ENCODE measurements at regions not wholly inside any gene's neighbourhood (a gene's known extent, or its start where the extent isn't known, plus 50 kb on each side); places are given as distances from the start of the nearest gene placed in this dataset.
"Not testable (repeated sequence)": the region's sequence is repeated elsewhere in the genome, so short reads cannot be mapped to it uniquely, and the experiment has no call there.

GRCh38 chr3:194189243-194189791 lies 53.4 kb downstream of the HES1 start:
- no peak for DNase-seq (ENCODE audit: low read depth in 3 of 3)

- not testable (repeated sequence) for DNase-seq (ENCODE audit: low read depth in 3 of 3)
These were observed 55.9 kb downstream of the HES1 start for GRCh38 chr3:194191850-194192249.

DNA sequence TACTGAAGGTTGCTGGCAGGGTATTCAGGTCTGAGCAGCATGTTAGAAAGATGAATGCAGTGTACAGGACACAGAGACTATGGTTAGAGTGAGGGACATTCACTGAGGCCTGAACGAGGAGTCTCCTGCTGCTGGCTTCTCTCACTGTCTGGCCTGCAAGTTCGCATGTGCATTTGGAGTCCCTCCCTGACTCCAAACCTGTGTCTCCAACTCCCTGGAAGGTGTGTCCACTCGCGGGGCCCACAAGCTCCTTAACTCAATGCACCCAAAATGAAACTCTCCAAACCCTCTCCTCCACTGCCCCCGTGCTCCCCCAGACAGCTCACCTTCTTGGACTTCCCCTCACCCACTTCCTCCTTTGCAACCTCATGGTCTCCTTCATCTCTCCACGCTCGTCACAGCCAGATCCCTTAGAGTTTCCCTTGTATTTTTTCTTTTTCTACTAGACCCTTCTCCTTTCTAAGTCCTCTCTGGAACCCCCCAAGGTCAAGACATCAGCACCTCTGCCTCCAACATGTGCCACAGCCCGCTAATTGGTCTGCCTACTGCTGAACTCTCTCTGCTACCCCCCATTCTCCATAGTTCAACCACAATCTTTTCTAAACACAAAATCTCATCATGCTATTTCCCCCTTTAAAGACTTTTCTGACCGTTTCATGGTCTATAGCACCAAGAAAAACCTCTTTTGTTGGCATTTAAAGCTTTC lies 58.3 kb downstream of the HES1 start:
- no peak for DNase-seq (ENCODE audit: low read depth in 3 of 3)

DNA sequence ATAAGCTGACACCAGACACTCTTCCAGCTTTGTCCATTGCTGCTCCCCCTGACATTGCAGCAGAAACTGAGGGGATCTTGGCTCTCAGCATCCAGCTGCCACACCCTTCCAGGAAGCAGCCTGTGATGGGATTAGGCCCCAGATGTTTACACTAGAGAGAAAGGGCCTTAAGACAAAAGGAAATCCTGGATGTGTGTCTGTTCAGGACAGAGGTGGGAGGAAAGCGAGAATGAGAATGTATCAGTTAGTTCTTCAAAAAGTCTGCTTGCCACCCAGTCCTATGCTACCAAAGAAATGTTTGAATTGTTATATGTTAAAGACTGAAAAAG lies 58.8 kb downstream of the HES1 start:
- no peak for DNase-seq (ENCODE audit: low read depth in 3 of 3)

DNA sequence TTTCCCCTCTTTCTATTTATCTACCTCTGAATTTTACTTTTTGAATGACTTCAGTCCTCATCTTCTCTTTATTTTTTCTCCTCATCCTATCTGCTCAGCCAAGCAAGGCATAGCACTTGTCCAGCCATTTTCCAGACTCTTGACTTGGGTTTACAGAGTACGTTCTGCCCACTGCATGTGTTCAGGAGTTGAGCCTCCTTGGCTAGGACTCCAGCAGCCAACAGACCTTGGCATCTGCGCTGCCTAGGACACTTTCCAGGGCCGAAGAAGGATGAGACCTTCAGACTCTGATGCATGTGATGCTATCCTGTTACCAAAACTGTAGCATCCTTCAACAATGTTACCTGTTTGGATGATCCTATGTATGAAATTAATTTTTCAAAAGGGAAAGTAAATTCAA lies 59.7 kb downstream of the HES1 start:
- no peak for DNase-seq (ENCODE audit: low read depth in 3 of 3)

- no peak for DNase-seq (ENCODE audit: low read depth in 3 of 3)
These were observed 60.9 kb downstream of the HES1 start for GRCh38 chr3:194196876-194197275.

- DNase-seq (ENCODE audit: low read depth in 3 of 3), result no peak
These were observed 61.5 kb downstream of the HES1 start for GRCh38 chr3:194197396-194197960.

DNA sequence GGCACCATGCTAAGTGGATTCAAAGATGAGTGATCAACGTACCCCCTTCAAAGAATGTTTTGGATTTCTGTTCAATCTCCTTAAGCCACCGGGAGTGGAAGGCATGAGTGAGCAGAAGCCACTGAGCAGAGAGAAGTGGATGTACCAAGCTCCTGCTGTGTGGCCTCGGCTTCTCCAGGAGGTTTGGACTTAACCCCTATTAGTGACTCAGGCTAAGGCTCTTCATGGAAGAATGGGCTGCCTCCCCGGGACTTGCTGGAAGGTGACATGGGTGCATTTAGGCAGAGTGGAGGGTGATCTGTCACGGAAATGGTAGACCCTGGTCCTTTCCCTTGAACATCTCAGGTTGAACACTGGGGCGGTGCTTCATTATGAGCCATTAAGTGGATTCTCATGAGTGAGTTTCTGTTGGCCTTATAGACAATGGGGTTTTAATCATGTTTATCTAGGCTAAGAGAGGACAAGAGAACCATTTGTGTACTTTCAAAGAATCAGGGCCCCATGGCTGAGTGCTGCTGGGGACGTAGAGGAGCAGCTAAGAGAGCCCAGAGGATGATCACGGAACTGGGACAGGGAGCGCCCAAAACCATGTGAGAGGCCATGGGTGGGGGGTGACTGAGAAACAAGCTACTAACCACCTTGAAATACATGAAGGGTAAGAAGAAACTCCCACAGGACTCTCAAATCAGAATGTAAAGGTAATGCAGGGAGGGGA lies 62.2 kb downstream of the HES1 start:
- no peak for DNase-seq (ENCODE audit: low read depth in 3 of 3)

DNA sequence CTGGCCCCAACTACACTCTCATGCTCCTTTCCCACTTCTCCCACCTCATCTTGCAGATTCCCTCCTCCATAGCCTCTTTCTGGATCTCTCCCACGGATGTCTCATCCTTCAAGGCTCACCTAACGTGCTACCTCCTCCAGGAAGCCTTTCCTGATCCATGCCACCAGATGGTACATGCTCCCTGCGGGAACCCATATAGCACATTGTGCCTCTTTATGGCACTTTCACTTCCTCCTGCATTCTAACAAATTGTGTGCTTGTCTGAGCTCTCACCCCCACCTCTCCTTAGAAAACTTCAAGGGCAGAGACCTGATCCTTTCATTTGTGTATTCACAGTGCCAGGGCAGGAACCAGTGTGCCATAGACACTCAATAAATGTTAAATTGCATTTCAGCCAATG lies 63.0 kb downstream of the HES1 start:
- DNase-seq (ENCODE audit: low read depth in 3 of 3), result no peak

GRCh38 chr3:194200422-194201081 lies 64.6 kb downstream of the HES1 start:
- DNase-seq (ENCODE audit: low read depth in 3 of 3), result no peak

GRCh38 chr3:194201953-194202666 lies 66.2 kb downstream of the HES1 start:
- DNase-seq (ENCODE audit: low read depth in 3 of 3), result no peak

DNA sequence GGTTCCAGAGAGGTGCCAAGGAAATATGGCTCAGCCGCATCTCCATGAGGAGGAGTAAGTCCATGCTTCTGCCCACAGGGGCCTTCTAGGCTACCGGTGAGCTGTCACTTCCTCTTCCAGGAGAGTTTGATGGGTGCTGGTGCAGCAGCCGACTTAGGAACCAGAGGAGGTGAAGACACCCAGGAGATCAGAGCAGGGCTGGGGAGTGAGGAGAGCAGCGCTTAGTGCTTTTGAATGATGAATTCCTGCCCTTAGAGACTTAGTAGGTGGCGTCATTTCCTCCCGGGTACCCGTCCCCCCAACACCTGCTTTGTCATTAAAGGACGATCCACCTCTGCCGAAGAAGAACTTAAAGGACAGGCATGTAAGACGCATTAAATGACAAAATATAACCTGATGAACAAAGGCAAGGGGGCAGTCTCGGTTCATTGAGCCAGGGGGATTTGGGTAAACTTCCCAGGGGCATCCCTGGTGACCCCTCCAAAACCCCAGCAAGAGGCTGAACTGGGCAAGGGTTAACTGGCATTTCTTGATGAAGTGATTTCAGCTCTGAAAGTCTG lies 67.6 kb downstream of the HES1 start:
- DNase-seq (ENCODE audit: low read depth in 3 of 3), result peak in 1 of 3 experiments; percentile 18

DNA sequence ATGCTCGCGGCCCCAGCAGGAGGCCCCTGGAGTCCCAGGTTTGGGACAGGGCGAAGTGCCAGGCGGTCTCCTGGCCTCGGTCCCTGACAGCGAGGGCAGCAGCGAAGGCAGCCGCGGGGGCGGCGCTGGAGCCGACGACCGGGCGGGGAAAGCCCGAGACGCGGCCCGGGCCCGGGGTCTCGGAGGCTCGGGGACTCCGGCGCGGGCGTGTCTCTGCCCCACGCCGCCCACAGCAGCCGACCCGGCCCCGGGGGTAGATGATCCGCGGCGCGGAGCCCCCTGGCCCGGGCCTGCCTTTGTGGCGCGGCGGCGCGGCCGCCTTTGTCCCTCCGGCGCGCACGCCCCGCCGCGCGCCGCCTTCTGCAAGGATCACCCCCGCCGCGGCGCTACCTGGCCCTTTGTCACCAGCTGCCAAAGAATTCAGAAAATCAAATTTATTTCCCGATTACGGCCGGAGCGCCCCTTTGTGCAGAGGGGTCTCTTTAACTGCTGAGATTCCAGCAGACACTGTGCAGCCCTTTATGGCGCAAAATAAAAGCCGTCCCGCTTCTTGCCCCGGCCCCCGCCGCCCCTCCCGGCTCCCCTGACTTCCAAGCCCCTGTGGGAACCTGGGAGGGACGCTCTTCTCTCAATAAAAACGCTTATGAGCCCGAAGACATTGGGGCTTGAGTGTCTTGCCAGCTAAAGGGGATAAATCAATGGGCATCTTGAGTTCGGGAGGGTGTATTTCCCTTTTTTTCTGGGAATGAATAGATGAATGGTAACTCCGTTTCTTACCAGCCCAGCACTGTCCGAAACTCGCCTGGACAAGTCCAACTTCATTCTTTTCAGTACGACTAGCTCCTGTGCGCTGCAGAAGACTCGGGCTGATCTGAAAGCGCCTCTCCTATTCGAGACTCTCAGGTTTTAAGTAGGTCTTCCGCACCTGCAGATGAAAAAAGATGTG lies 68.4 kb downstream of the HES1 start:
- DNase-seq (ENCODE audit: low read depth in 3 of 3), result peak in 1 of 3 experiments; percentile 13

GRCh38 chr3:194205675-194206133 lies 69.8 kb downstream of the HES1 start:
- peak in 1 of 3 experiments; percentile 9 for DNase-seq (ENCODE audit: low read depth in 3 of 3)

- DNase-seq (ENCODE audit: low read depth in 3 of 3), result no peak
These were observed 70.4 kb downstream of the HES1 start for GRCh38 chr3:194206320-194206719.

GRCh38 chr3:194208709-194209108 lies 72.8 kb downstream of the HES1 start:
- no peak for DNase-seq (ENCODE audit: low read depth in 3 of 3)

DNA sequence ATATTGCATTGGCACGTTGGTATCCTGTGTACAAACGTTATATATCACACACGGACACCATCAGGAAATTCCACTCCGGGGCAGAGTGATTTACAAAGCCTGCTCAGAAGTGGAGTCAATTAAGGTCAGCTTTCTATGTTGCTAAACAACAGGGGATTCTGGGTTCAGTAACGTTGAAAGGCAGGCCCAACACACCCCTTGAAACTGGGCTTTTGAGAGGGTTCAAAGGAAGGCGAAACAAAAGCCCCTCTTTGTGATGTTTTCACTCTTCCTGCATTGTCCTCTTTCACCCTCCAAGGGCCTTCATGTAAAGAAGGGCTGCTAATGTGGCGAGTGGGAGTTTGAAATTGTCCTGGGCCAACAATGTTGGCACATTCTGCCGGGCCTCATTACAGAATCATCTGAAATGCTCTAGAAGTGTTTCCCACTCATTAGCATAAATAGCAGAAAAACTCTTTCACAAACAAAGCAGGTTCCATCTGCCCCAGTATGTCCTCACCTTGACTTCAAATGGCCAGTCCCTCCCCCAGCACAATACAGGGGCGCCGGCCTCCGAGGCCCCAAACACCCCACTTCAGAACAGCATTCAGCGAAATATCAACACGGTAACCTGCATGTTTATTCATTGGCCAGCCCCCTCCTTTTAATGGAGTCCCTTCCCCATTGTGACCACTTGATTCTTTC lies 76.4 kb downstream of the HES1 start:
- no peak for DNase-seq (ENCODE audit: low read depth in 3 of 3)

GRCh38 chr3:194212845-194213331 lies 76.9 kb downstream of the HES1 start:
- DNase-seq (ENCODE audit: low read depth in 3 of 3), result no peak

GRCh38 chr3:194215392-194215791 lies 79.4 kb downstream of the HES1 start:
- DNase-seq (ENCODE audit: low read depth in 3 of 3), result no peak

Measured in stimulated activated CD4-positive, alpha-beta T cell treated with anti-CD3 and anti-CD28 coated beads, TNF-alpha, amount 100 ng/mL, for 24 hours (primary cell).